Suppressor macrophage treated with lipopolysaccharide for 4 hours (primary cell): ENCODE measurements at regions not wholly inside any gene's neighbourhood (a gene's known extent, or its start where the extent isn't known, plus 50 kb on each side); places are given as distances from the start of the nearest gene placed in this dataset.
A peak's percentile ranks its signal among the peaks of the same experiment; 100 is the strongest.
"Not testable (repeated sequence)": the region's sequence is repeated elsewhere in the genome, so short reads cannot be mapped to it uniquely, and the experiment has no call there.

Experiments
- DNase-seq: peaks from one replicate; pipeline ENCODE4 v3.0.0-alpha.2; 2020

DNA sequence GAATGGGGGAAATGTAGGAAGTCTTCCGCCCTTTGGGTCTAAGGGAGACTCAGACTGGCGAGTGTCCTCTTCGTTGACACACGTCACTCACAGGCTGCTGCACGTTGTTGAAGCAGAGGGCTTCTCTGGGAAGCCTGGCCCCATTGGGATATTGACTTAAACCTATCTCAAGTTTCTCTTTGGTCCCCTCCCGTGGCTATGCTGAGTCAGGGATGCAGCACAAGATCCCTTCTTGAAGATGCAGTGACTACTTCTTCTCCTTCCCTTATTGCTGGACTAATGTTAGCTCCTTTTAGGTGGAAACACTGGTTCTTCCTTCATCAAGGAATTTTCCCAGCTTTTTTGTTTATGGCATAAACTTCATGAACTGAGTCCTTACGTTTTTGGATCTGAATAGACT, 89.8 kb upstream of the CCDC71L start:
- no peak for DNase-seq

DNA sequence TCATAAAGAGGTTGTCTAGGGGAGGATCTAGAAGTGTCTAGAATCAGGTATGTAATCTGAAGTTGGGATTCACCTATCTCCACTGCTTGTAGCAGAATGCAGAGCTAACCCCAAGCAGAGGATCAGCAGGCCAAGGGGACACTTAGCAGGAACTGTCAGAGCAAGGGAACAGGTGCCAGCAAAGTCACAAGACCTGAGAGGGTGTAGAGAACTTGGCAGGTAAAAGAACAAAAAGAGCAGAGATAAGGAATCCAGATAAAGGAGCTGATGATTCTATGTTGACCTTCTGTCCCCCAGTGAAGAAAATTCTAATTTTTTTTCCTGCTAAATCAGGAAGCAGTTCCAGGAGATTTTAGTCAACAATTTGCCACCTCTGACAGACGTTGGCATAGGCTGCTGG, 91.4 kb upstream of the CCDC71L start:
- no peak for DNase-seq

DNA sequence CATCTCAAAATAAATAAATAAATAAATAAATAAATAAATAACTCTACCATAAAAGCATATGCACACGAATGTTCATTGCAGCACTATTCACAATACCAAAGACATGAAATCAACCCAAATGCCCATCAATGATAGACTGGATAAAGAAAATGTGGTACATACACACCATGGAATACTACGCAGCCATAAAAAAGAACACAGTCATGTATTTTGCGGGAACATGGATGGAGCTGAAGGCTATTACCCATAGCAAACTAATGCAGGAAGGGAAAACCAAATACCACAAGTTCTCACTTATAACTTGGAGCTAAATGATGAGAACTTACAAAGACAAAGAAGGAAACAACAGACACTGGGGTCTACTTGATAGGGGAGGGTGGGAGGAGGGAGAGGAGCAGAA, 94.1 kb upstream of the CCDC71L start:
- DNase-seq = not testable (repeated sequence)

DNA sequence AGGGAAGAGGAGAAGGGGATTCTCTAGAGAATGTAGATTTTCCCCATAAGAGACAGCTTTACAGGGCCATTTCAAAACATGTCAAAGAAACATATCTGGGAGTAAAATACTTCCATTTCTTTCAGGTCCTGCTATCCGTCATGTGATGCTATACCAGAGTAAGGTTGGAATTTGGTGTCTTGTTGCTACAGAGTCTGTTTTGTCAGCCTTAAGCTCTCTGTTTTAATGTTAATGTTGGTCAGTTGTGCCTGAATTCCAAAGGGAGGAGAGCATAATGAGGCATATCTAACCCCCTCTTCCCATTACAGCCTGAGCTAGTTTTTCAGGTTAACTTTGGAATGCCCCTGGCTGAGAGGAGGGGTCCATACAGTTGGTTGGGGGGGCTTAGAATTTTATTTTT, 94.7 kb upstream of the CCDC71L start:
- no peak for DNase-seq

DNA sequence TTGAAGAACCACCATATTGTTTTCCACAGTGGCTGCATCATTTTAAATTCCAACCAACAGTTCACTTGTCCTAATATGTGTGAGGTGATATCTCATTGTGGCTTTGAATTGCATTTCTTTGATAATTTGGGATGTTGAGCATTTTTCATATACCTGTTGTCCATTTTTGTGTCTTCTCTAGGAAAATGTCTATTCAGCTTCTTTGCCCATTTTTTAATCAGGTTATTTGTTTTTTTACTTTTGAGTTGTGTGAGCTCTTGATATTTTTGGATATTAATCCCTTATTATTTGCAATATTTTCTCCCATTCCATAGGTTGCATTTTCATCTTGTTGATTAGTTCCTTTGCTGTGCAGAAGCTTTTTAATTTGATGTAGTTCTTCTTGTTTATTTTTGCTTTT, 95.1 kb upstream of the CCDC71L start:
- no peak for DNase-seq

DNA sequence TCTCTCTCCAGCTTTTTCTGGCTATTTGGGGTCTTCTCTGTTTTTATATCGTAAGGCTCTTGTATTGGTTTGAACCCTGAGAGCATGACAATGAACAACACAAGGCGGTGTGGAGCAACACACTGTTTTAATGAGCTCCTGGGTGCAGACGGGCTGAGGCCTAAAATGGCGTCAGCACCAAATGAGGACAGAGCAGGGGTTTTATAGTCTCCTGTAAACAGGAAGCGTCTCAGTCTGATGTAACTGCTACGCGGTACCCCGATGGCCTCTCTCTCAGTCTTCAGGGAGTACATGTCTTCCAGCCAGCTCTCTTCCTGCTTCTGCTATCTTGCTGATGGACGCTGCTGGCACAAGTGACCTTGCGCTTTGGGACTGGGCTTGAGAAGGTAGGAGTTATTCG, 95.9 kb upstream of the CCDC71L start:
- DNase-seq = no peak

DNA sequence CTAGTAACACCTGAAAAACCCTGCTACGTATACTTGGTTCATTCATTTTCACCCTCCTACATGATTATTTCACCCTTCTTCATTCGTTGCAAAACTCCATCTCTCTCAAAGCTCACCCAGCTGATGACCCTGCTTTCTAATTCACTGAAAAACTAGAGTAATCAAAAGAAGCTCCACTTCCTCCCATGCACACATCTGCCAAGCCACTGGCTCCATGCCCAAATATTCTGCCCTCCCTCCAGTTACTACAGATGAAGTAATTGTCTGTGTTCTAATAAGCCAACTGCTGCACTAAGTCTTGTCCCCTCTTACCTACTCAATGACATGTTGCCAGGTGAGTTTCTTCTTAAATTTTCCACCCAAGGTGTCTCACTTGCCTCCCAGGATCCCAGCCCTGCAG, 96.9 kb upstream of the CCDC71L start:
- DNase-seq = peak; percentile 68

DNA sequence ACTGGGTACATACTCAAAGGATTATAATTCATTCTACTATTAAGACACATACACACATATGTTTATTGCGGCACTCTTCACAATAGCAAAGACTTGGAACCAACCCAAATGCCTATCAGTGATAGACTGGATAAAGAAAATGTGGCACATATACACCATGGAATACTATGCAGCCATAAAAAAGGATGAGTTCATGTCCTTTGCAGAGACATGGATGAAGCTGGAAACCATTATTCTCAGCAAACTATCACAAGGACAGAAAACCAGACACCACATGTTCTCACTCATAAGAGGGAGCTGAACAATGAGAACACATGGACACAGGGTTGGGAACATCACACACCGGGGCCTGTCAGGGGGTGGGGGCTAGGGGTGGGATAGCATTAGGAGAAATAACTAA, 101.9 kb upstream of the CCDC71L start:
- not testable (repeated sequence) for DNase-seq

DNA sequence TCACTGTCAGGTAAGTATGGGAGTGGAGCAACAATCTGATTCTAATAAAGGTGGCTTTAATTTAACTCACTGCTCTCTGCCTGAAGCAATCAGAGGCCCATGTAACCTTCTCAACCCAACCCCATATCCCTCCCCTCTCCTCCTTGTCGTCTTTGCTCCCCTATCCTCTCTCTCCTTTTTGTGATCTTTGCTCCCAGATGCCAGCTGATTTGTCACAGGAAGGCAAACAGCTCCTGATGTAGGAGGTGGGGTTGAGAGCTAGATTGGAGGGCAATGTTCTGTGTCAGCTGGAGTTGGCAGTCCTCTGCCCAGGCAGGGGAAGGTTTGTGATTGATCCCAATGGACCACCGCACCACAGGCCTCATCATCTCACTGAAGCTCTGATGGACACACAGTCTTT, 101.4 kb upstream of the PIK3CG start:
- no peak for DNase-seq

DNA sequence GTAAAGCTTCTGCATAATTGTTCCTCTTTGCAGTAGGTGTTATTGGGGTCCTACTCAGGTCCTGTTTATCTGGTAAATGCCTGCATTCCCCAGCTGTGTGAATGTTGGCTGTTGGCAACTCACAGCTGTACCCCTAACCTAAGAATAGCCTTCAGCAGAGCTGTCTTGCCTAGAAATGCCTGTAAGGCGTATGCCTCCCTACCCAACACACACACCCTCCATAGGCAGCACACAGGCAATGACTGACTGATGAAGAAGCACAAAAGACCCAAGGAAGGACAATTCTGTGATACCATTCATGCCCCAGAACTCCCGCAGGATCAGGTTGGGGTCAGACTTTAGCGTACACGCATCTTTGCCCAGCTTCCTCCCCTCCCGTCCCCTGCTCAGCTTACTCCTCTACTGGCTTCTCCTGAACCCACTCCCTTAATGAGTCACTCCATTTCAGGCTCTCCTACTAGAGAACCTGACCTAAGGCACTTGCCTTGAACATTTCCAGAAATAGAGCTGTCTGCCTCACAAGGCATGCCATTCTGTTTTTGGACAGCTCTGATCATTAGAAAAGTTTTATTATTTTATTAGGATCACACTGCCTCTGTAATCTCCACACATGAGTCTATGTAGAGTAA, 99.2 kb upstream of the PIK3CG start:
- no peak for DNase-seq

DNA sequence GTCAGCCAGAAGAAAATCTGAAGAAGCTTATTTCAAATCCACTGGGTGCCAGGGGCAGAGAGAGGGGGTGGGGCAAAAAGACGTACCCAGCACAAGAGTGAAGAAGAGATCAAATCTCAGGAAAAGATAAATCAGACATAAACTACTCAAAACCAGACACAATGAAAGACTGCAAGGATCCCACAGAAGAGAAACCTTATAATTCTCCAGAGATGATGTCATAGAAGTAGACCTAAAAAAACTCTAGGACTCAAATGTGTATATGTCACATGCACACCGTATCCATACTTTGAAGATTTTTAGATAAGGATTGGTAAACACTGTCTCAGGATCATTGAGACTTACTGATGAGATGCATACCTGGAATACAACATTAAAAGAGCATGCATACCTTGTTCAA, 98.5 kb upstream of the PIK3CG start:
- DNase-seq = no peak

DNA sequence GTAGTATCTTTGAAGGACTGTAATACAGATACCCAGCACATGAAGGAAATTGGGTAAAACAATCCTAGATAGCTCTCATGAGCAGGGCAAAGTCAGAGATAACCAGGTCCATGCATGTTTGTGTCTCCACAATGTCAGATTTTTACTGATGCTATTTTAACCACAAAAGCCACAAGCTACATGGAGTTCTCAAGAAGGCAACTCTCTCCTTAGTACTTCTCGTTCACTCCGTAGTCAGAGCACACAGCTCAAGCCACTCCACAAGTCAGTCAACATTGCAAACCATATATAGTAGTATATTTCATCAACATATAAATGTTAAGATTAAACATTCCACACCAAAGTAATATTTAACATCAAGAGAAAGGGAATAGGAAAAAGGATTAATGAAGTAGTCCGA, 98.0 kb upstream of the PIK3CG start:
- DNase-seq = no peak

DNA sequence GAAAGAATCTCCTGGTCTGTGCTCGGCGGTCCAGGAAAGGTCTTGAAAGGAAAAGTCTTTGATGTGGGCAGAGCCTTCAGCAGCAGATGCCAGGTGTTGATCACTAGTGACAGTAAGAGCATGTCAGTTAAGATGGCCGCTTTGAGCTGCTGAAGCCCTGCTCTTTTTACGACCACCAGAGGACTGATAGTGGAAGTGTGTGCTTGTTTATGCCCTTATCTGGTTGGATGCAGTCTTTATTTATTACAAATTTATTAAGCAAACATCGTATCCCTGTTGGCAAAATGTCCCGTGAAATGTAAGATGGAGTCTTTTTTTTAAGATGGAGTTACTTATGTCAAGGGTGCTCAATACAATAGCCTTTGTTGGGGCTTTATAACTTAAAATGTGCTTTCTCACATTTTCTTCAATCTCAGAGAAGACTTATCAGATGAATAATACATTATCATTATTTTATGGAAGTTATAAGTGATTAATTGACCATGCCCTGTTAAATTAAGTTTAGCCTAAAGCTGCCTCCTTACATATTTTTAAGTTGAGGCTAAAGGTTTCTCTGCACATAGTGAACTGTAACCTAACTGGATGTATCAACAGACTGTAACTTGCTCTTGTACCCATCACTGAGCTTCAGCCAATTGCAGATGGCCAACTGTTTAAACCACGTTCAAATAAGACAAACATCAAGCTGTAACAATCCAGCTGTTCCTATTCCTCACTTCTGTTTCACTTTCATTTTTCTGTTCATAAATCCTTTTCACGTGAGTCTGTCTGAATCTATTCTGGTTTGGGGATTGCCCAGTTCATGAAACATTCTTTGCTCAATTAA, 97.4 kb upstream of the PIK3CG start:
- peak; percentile 85 for DNase-seq

DNA sequence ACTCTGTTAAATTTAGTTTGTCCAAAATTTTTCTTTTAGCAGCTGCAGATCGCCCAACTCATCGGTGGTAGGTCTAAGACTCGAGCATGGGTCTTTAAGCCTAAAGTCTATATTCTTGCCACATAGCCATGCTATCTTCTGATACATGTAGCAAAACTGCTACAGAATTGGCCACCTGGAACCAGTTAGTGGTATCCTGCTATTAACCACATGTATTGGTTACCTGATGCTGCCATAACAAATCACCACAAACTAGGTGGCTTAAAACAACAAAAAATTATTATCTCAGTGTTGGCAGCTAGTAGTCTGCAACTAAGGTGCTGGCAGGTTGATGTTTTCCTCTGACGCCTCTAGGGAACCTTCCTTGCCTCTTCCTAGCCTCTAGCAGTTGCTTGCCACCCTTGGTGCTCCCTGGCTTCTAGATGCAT, 96.7 kb upstream of the PIK3CG start:
- DNase-seq = no peak

DNA sequence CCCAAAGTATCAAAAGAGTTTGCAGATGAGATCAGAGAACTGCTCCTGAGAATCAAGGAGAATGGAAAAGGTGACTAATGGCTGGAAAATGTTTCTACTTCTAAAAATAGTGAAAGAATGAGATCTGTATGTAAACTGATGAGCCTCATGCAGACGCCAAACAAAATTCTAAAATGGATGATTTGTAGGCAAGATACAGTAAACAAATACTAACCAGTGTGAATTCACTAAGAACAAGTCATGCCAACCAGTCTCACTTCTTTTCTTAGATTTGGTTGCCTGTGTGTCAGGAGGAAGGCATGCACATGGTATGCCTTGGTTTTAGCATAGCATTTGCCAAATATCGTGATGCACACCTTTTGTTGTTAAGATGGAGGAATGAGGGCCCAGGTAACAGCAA, 94.9 kb upstream of the PIK3CG start:
- no peak for DNase-seq

DNA sequence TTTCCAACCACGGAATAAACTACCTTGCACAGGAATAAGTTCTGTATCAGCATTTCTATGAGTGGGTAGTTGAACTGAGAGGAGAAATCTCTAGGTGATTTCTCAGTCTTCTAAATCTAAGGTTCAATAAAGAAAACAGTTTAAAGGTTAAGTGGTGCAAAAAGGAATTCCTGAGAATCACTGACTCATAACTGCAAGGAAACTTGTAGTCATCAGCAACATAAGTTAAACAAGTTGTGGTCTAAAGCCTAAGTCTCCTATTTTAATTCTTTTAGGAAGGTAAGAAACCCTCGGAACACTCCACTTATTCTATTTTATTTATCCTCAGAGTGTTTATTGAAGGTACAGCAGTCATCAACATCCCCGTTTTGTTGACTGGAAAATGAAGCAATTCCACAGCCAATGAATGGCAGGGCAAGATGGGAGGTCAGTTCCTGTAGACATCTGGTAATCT, 92.4 kb upstream of the PIK3CG start:
- DNase-seq = peak; percentile 38

DNA sequence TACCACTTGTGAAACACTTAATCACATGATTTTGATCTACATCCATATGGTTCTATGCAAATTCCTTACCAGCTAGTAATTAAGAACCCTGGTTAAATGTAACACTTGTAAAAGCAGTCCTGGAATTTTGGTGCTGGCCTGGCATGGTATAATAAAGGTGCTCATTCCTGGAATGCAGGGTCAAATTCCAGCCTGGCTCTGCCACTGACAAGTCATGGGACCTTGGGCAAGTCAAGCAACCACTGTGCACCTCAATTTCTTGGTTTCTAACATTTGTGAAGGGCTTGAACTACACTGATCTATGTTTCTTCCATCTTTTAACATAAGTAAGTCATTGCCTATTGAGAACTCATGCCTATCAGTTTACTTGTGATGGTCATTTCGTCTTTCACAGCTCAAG, 91.9 kb upstream of the PIK3CG start:
- DNase-seq = no peak

DNA sequence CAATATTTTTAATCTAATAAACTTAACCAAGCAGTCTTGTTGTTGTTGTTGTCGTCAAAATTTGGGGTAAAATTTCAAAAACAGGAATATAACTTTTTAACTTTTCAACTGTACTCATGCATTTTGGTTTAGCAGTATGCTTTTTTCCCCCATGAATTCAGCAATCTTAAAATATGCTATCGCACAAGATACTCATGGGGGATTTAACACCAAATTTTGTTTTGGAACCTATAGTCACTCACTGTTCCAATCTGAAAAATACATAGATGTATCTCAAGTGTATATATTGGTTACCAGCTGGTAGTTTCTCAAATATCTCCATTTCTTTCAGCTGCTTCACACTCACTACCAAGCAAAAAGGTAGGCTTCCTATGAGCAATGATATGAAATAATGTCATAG, 91.4 kb upstream of the PIK3CG start:
- DNase-seq = no peak

DNA sequence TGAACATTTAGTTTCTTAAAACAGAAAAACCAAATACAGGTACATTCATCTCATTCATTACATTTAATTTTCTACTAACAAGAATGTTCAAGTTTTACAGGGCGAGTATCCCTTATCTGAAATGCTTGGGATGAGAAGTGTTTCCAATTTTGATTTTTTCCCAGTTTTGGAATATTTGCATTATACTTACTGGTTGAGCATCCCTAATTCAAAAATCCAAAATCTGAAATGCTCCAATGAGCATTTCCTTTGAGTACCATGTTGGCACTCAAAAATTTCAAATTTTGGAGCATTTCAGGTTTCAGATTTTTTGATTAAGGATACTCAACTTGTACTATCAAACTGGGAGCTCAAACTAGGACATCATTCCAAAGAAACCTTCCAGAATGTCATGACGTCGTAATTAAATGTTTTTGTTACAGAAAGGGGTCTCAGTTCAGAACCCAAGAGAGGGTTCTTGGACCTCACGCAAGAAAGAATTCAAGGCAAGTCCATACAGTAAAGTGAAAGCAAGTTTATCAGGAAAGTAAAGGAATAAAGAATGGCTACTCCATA, 90.8 kb upstream of the PIK3CG start:
- DNase-seq = no peak

DNA sequence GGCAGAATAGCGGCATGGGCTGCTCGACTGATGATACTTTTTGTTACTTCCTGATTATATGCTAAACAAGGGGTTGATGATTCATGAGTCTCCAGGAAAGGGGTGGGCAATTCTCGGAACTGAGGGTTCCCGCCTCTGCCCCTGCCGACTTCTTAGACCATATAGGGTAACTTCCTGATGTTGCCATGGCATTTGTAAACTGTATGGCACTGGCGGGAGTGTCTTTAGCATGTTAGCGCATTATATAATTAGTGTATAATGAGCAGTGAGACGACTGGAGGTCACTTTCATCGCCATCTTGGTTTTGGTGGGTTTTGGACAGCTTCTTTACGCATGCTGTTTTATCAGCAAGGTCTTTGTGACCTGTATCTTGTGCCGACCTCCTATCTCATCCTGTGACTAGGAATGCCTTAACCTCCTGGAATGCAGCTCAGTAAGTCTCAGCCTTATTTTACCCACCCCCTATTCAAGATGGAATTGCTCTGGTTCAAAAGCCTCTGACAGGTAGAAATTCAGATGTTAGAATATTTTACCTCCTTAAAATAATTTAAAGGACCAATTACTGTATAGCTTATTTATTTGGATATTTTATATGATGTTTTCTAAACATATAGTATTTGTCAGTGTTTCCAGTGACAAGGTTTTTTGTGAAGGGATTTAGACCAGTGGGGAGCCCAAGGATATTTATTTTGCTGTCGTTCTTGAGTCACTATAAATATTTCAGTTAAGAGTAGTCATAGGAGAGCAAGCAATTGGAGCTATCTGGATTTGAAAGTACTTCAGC, 90.1 kb upstream of the PIK3CG start:
- peak; percentile 39 for DNase-seq

DNA sequence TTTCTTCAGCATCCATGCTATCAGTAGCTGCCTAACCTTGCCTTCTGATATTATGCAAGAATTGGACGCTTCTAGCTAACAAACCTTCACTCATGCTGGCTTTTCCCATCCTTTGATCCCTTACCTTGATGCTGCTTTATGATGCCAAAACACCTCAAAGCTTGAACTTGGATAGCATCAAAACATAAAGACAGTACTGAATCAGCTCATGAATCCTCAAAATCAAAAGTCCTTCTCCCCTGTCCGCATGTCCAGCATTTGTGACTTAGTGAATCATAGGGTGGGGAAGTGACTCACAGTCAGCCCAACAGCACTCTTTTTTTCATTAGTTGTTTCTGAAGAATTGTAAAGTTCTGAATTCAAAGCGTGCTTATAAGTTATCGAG, 89.5 kb upstream of the PIK3CG start:
- peak; percentile 71 for DNase-seq

DNA sequence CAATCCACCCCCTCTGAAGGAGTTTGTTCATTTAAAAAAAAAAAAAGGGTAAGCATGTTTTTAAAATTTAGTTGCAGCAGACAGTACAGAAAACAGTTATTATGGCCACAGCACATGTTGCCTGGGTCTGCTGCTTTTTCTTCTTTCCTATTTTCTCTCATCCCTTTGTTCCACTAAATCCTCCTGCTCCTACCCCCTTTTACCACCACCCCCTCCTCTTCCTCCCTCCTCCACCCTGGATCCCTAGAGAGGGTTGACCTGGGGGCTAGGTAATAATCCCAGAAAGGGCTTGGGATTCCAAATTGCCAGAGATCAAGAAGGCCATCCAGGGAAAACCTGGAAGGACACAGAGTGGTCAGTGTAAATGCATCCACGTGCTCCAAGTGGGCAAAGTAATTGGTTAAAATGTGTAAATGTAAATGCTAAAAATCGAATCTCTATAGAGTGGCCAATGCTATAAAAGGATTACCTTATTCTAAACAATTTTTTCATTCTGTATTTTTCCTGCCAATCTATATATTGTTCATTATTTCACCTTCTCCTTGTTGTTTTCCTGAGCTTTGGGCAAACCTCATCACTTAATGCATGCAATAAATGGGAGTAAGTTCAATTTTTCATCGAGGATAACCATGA, 89.0 kb upstream of the PIK3CG start:
- no peak for DNase-seq
